Adrenal gland (tissue), 9 donors: ENCODE measurements at regions not wholly inside any gene's neighbourhood (a gene's known extent, or its start where the extent isn't known, plus 50 kb on each side); places are given as distances from the start of the nearest gene placed in this dataset.

ENCODE experiments used
- DNase-seq, 7 donors: peaks; one replicate each; pipeline ENCODE4 v3.0.0-alpha.2; 2019 to 2020
- H3K27ac ChIP-seq, 5 donors: fragments of 200-600 bp; sonication (generic) in 4 of 5; 1 replicate in 3 of 5; 2 replicates in 2 of 5; pipeline versions ENCODE4 v1.5.1 to v1.8.0; 2016 to 2020; ENCODE audit warnings: mild to moderate bottlenecking in 1 of 5
- H3K27me3 ChIP-seq: fragments of 200-600 bp; 2 replicates; pipeline ENCODE4 v1.8.0; 2021
- H3K36me3 ChIP-seq, 2 donors: fragments of 200-600 bp; replicated peaks in 1 of 2; 1 replicate in 1 of 2; 2 replicates in 1 of 2; pipeline versions ENCODE4 v1.5.1 to v1.8.0; 2018 to 2022
- H3K4me1 ChIP-seq, 2 donors: fragments of 200-600 bp; replicated peaks in 1 of 2; 1 replicate in 1 of 2; 2 replicates in 1 of 2; pipeline versions ENCODE4 v1.5.1 to v1.8.0; 2018 to 2021
- H3K4me3 ChIP-seq, 4 donors: fragments of 200-600 bp; sonication (generic) in 3 of 4; one replicate each; pipeline ENCODE4 v1.5.1; 2016 to 2018
- H3K9me3 ChIP-seq, 3 donors: fragments of 200-600 bp; sonication (generic) in 1 of 3; replicated peaks in 1 of 3; 1 replicate in 2 of 3; 2 replicates in 1 of 3; pipeline versions ENCODE4 v1.5.1 to v1.8.0; 2016 to 2021
- POLR2A ChIP-seq, 2 donors: fragments of 450-650 bp; IDR thresholded peaks; one replicate each; pipeline ENCODE4 v1.6.1; 2017; ENCODE audit warnings: antibody characterized with exemption in 2 of 2, mild to moderate bottlenecking in 2 of 2, moderate library complexity in 1 of 2
- WGBS, 4 donors: extraction: QIAGEN DNeasy Blood & Tissue Kit in 2 of 4; methylation state at CpG; one replicate each; pipeline versions ENCODE4 v1.1.5 to v1.1.7; 2013 to 2017; 5-methylcytosine and 5-hydroxymethylcytosine counted together
- intact Hi-C, 2 donors: fragments of 100-400 bp; cut with DNase I; formaldehyde crosslinking; loops; one replicate each; pipeline versions ENCODE4 v1.14.1 to v1.15.0; 2022 to 2023
- TF ChIP-seq, protein P1 (sequence below), 6 experiments: fragments of 450-650 bp in 4 of 6; fragments of 200-600 bp in 2 of 6; sonication (generic) in 1 of 6; IDR thresholded peaks; 1 replicate in 5 of 6; 2 replicates in 1 of 6; pipeline versions ENCODE4 v1.5.1 to v1.8.0; 2016 to 2021; ENCODE audit warnings: antibody characterized with exemption in 6 of 6, mild to moderate bottlenecking in 2 of 6, moderate library complexity in 1 of 6
- donor health status: healthy with polysubstance abuse.
- donor health status: Bipolar disorder and iron deficiency.
- donor health status: DM: yes; HTN: yes; CAD: no.
- donor health status: DM: no; HTN: no; CAD: no.
- donor health status: DM: no; HTN: no; CAD: no.

DNA sequence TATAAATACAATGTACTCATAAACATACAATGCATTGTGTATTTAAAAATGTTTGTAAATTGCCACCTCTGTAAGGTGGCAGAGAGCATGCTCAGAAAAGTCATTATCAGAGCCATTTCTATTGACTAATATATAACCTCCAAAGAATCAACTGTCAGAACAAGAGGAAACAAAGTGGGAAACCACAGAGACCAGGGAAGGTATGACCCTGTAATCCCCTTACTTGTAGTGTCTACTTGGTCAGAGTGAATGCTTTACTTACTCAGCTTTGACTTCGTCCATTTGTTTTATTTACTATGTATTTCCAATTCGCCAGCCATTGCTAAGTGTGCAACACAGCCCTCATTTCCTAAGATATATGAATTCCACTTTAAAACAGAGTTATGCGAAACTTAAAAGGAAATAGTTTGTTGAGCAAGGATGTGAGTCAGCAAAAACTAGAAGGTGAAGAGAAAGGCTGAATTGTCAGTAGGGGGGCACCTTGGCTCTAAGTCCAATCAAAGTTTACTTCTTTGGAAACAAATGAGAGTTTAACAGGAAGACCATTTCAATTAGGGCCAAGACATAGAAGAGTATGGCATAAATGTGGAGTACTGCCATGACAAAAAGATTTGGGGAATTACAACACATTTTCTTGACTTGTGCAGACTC is 671.7 kb upstream of the PTBP2 start:
- no peak for TF ChIP-seq POLR2A (IDR thresholded peaks at IDR 0.05)
- TF ChIP-seq, protein P1, sequence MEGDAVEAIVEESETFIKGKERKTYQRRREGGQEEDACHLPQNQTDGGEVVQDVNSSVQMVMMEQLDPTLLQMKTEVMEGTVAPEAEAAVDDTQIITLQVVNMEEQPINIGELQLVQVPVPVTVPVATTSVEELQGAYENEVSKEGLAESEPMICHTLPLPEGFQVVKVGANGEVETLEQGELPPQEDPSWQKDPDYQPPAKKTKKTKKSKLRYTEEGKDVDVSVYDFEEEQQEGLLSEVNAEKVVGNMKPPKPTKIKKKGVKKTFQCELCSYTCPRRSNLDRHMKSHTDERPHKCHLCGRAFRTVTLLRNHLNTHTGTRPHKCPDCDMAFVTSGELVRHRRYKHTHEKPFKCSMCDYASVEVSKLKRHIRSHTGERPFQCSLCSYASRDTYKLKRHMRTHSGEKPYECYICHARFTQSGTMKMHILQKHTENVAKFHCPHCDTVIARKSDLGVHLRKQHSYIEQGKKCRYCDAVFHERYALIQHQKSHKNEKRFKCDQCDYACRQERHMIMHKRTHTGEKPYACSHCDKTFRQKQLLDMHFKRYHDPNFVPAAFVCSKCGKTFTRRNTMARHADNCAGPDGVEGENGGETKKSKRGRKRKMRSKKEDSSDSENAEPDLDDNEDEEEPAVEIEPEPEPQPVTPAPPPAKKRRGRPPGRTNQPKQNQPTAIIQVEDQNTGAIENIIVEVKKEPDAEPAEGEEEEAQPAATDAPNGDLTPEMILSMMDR (IDR thresholded peaks at IDR 0.05) = no peak
- Histone ChIP-seq H3K4me3 (no peak overlapping the region), H3K27ac (no peak overlapping the region), H3K9me3 (no peaks in the 10 kb centered on the region), H3K36me3 (no peaks in the 10 kb centered on the region), H3K27me3 (no peaks in the 10 kb centered on the region), H3K4me1 (no peaks in the 10 kb centered on the region)
- intact Hi-C loops = no loop called here
- no peak for DNase-seq
- 54 to 74% (median 65%) methylated on average over 3 of the region's 3 CpGs for WGBS, 4 donors

DNA sequence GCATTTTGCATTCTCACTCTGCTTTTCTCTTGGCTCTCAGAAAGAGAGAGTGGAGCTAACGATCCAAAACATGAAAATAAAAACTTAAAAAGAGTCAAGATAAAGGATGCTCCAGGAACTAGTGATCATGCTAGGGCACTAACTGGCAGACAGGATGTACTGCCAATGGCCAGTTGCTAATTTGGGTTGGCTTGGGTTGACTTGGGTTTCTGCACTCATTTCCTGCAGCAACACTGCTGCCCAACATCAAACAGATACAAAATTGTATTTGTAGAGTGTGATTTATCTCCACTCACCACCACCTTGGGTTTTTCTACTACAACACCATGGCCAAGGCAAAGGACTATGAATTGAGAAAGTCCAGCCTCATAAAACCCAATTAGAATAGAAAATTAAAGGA is 662.3 kb upstream of the PTBP2 start:
- no peaks in the 10 kb centered on the region for H3K4me1 ChIP-seq
- WGBS, 4 donors = 48 to 63% (median 53%) methylated on average over 1 of the region's 1 CpG
- peak in 1 of 7 donors; percentile 53 for DNase-seq
- H3K27me3 ChIP-seq = no peaks in the 10 kb centered on the region
- no peaks in the 10 kb centered on the region for H3K36me3 ChIP-seq
- H3K4me3 ChIP-seq = no peak overlapping the region
- H3K9me3 ChIP-seq = no peaks in the 10 kb centered on the region
- TF ChIP-seq, protein P1 (IDR thresholded peaks at IDR 0.05) = no peak
- no peak for TF ChIP-seq POLR2A (IDR thresholded peaks at IDR 0.05)
- H3K27ac ChIP-seq = no peak overlapping the region
- intact Hi-C loops = no loop called here

DNA sequence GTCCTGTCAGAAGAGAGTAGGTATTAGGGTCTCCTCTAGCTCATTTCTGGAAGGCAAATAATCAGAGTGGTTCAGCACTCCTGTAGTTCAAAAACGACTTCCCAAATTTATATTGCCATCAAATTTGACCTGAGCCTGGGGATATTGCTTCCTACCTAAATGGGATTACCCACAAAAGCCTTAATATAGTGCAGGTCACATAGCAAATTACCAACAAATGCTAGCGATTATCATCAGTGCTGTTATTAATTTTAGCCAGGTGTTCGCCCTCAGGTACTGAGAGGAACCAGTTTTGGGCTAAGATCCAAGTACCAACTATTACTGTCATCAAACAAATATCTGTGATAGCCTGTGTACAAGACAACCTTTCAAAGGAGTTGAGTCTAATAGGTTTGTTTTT is 661.8 kb upstream of the PTBP2 start:
- 59 to 70% (median 67%) methylated on average over 3 of the region's 3 CpGs for WGBS, 4 donors

GRCh38 chr1:96060621-96061020 is 661.0 kb upstream of the PTBP2 start:
- no peak overlapping the region for H3K27ac ChIP-seq
- H3K27me3 ChIP-seq = no peaks in the 10 kb centered on the region
- TF ChIP-seq, protein P1 (IDR thresholded peaks at IDR 0.05) = no peak
- no peak for TF ChIP-seq POLR2A (IDR thresholded peaks at IDR 0.05)
- H3K4me3 ChIP-seq = no peak overlapping the region
- no peaks in the 10 kb centered on the region for H3K9me3 ChIP-seq
- H3K4me1 ChIP-seq = no peaks in the 10 kb centered on the region
- DNase-seq = no peak
- H3K36me3 ChIP-seq = no peaks in the 10 kb centered on the region
- intact Hi-C loops = no loop called here
- 42 to 60% (median 54%) methylated on average over 5 to 6 of the region's 6 CpGs for WGBS, 4 donors

More for the DNA sequence above, 661.8 kb upstream of the PTBP2 start:
- DNase-seq = no peak
- intact Hi-C loops = no loop called here
- Histone ChIP-seq H3K4me3 (no peak overlapping the region), H3K36me3 (no peaks in the 10 kb centered on the region), H3K27me3 (no peaks in the 10 kb centered on the region), H3K9me3 (no peaks in the 10 kb centered on the region), H3K4me1 (no peaks in the 10 kb centered on the region), H3K27ac (no peak overlapping the region)
- no peak for TF ChIP-seq POLR2A (IDR thresholded peaks at IDR 0.05)
- TF ChIP-seq, protein P1 (IDR thresholded peaks at IDR 0.05) = no peak
